NCI-H510A treated with DMSO at 0.1 percent for 48 hours (cell line): ENCODE measurements at regions not wholly inside any gene's neighbourhood (a gene's known extent, or its start where the extent isn't known, plus 50 kb on each side); places are given as distances from the start of the nearest gene placed in this dataset.

Experiments
- DNase-seq: peaks from one replicate; lab custom pipeline; 2025; lab: John Stamatoyannopoulos, UW

- no peak for DNase-seq
Observed at GRCh38 chr7:132733860-132734259, 157.6 kb upstream of the PLXNA4 start.

GRCh38 chr7:132732321-132732865 is 156.1 kb upstream of the PLXNA4 start:
- DNase-seq: no peak

DNA sequence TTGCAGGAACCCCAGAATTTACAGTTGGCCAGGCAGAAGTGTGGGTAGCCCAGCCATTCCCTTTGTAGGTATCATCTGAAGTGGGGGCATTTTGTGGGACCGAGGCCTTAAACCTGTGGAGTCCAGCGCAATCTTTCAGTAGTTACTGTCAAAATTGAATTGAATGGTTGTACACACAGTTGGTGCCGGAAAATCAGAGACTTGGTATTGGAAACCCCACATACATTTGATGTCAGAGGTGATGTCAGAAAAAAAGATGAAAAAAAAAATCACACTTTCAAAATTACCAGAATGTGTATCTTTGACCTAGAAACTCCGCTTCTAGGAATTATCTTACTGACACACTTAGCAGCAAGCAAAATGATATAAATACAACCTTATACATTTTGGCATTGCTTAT is 153.8 kb upstream of the PLXNA4 start:
- no peak for DNase-seq

DNA sequence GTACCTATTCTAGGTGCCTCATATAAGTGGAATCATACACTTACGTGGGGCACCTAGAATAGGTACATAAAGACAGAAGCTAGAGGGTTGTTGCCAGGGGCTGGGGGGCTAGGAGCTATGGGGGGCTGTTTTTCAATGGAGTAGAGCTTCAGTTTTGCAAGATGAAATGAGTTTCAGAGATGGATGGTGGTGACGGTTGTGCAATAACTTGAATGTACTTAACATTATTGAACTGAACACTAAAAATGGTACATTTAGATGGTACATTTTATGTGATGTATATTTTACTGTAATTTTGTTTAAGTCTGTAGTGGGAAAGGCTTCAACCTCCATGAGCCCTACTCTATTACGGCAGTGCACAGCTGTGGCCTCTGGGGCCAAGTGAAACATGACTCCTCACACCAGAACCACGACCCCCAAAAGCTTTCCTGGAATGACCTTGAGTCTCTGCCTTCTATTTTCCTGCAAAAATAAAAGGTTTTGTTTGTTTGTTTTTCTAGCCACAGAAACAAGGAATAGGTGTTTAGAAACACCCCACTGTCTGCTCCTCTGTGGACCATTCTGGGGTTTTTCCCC is 147.3 kb upstream of the PLXNA4 start:
- DNase-seq: no peak

- no peak for DNase-seq
Observed at GRCh38 chr7:132720835-132721234, 144.6 kb upstream of the PLXNA4 start.

DNA sequence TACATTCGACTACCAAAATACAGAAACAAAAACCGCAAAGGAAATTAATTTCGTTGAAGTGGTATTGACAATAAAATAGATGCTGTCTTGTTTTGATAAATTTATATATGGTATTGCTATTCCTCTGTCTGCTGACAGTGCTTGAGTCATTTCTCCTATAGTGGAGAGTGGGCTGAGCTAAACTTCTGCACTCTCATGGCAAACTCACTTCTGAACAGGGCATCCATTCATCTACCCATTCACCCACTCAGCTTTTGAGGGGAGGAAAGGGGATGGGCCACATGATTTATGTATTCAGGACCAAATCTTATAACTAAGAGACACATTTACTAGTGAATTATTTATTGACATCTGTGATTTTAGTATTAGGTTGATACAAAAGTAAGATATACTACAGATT is 137.6 kb upstream of the PLXNA4 start:
- no peak for DNase-seq

DNA sequence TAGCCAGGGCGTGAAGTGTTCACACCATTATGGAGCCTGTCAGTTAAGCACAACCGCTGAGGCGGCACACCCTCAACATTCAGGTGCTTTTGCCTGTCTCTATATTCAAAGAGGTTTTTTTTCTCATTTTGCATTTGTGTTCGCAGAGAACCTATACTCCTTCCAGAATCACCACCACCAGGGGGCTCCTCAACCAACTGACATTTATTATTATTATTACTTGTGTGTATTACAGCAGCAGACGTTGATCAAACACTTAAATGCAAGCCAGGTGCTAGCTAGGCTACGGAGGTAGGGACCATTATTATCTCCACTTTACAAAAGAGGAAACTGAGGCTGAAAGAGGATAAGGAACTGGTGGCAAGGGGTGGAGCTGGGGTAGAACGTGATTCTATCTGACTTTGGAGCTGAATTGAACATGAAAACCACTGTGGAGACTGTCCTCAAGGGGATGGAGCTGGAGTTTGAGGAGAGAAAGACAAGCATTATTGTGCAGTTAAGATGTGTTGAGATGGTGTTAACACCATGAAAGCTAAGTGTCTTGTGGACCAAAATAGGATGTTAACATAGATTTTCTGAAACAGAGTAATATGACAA is 133.8 kb upstream of the PLXNA4 start:
- DNase-seq: no peak

DNA sequence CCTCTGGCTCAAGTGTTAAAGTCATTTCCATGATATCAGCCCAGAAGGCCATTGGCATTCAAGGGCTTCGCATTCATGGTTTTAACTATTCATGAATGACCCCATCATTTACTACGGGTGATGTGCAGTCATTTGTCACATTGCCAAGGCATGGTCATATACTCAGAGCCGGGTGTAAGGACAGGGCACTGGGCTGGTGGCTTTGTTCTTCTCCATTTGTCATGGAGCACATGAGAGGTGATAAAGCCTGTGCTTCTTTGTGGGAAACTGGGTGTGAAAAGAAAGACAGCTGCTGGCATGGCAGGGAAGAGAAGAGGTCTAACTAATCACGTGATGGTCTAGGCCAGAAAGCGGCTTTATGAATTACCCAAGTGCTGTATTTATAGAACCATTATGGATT is 132.2 kb upstream of the PLXNA4 start:
- DNase-seq: no peak

GRCh38 chr7:132705146-132705545 is 128.9 kb upstream of the PLXNA4 start:
- DNase-seq: no peak

DNA sequence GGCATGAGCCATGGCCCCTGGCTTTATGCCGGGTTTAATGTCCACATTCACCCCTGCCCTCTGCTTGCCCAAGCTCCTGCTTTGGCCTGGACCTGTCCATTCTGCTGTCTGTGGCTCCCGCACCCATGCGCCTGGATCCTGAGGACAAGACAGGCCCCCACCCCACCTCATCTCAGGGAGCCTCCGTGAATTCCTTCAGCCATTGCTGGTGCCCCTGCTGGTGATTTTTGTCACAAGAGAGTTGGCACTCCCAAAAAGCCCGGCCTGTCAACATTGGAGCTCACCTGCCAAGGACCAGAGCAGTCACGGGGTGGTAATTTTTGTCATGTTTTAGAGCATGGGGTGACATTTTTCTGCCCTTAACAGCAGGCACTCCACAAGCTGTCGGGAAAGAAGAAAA is 127.5 kb upstream of the PLXNA4 start:
- DNase-seq: no peak

GRCh38 chr7:132697003-132697402 is 120.7 kb upstream of the PLXNA4 start:
- DNase-seq: no peak

DNA sequence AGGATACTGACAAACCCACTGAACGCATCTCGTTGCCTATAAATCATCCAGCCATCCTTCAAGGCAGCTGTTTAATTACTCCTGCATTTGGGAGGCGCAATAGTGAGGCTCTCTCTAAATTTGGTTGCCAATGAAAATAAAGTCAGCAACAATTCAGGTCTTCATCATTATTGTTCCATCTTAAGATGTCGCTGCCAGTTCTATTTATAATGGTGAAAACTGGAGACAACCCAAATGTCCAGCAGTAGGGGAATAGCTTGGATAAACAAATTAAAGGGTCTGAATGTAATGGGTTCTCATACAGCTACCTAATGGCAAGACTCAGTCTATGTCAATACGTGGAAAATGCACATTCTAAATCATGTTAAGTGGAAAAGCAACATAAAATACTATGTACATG is 120.1 kb upstream of the PLXNA4 start:
- no peak for DNase-seq

GRCh38 chr7:132691201-132691600 is 114.9 kb upstream of the PLXNA4 start:
- no peak for DNase-seq

- no peak for DNase-seq
Observed at GRCh38 chr7:132690174-132690573, 113.9 kb upstream of the PLXNA4 start.

- DNase-seq: no peak
Observed at GRCh38 chr7:132687981-132688383, 111.7 kb upstream of the PLXNA4 start.

- DNase-seq: no peak
Observed at GRCh38 chr7:132687016-132687415, 110.7 kb upstream of the PLXNA4 start.

DNA sequence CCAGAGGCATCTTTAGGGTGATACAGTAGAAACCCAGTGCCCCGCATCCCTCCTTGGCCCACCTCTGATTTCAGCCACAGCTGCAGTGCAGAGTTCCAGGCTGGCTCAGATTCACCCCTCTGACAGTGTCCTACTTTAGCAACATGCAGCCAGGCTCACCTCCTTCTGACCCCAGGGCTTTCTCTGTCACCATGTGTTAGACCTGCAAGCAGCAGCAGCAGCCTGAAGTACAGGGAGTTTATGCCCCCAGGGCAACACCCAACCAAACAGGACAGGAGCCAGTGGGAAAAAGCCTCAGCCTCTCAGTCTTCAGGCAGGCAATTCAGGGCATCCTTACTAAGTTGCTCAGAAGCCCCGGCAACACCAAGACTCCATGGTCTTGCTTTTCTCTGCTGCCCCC is 109.0 kb upstream of the PLXNA4 start:
- no peak for DNase-seq

DNA sequence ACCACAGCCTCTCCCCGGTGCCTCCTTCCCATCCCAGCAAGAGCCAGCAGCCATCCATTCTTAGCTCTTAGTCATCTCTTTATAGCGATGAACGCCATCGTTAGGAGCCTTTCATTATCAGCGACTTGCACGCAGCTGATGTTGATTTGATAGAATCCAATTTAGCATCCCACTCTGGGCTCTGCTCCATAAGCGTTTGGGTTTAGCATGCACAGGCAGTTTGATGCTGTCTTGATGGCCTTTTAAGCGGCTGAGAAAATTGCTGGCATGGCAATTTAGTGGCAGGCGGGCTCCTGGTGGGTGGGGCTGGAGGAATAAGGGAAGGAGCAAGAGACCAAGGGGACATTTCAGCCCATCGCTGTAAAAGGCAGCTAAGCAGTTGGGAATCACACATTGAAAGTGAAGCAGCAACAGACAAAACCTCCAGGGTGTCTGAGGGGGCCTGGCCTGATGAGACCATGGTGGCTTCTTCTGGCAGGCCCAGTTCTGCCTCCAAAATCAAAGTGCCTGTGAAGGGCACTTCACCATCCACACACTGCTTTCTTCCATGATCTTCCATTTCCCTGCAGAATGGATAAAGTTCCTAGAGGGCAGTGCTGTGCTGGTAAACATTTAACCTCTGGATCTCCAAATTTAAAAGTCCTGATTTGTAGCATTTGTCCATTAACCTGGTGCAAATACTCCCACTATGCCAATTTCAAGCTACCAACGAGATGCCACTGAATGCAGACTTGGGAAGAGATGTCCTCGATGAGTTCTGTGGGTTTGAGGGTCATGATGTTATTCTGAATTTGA is 107.8 kb upstream of the PLXNA4 start:
- DNase-seq: no peak

DNA sequence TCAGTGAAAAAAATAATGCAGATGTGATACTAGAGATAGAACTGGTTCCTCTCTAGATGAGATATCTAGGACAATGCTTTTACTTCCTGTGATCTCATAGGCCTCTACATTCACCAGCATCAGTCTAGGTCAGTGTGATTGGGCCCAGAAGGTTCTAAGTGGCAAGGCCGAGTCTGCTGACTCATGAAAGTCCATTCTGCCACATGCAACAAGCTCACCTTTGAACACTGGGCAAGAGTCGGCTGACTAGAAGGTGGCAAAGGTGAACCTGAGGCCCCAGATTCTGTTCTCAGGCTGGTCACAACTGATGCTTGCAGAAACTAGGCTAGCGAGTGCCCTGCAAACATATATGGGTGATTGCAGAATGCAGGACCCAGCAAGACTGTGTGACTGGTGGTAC is 105.7 kb upstream of the PLXNA4 start:
- no peak for DNase-seq

GRCh38 chr7:132680590-132680989 is 104.3 kb upstream of the PLXNA4 start:
- no peak for DNase-seq

DNA sequence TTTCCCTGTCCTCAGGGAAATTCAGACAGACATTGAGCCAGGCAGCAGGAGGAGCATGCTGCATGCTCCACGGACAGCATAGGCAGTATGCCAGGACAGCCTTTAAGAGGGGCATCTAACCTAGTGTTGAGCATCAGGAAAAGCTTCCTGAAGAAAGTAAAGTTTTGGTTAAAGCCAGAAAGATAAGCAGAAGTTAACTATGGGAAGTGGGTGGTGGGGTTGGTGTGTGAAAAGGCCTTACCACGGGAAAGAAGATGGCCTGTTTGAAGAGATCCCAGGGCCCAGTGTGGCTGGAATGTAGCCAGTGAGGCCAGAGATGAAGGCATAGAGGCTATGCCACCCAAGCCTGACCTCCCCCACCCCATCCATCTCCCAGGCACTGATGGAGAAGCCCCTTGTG is 102.4 kb upstream of the PLXNA4 start:
- DNase-seq: no peak

- DNase-seq: no peak
Observed at GRCh38 chr7:132677918-132678317, 101.6 kb upstream of the PLXNA4 start.
